MM.1S (cell line): ENCODE measurements at regions not wholly inside any gene's neighbourhood (a gene's known extent, or its start where the extent isn't known, plus 50 kb on each side); places are given as distances from the start of the nearest gene placed in this dataset.

Source experiments
- CTCF ChIP-seq: fragments of 300-600 bp; sonication (generic); IDR thresholded peaks from 2 replicates; pipeline ENCODE4 v1.5.1; 2016; ENCODE audit warnings: antibody characterized with exemption, low read length, mixed read lengths
- EZH2 ChIP-seq: fragments of 300-600 bp; sonication (generic); optimal IDR thresholded peaks from 2 replicates; pipeline ENCODE3; 2017; ENCODE audit warnings: low read depth, mild to moderate bottlenecking, antibody characterized with exemption, low read length, mixed read lengths
- EZH2phosphoT487 ChIP-seq: fragments of 300-600 bp; sonication (generic); IDR thresholded peaks from 2 replicates; pipeline ENCODE4 v1.6.1; 2018; ENCODE audit warnings: antibody characterized with exemption, low read length

GRCh38 chr18:38257661-38258060 lies 692.1 kb upstream of the CELF4 start:
- no peak for TF ChIP-seq EZH2
- no peak for TF ChIP-seq CTCF
- TF ChIP-seq EZH2phosphoT487 = no peak
